ENCODE measurements at regions not wholly inside any gene's neighbourhood (a gene's known extent, or its start where the extent isn't known, plus 50 kb on each side); places are given as distances from the start of the nearest gene placed in this dataset.
A peak's percentile ranks its signal among the peaks of the same experiment; 100 is the strongest.

DNA sequence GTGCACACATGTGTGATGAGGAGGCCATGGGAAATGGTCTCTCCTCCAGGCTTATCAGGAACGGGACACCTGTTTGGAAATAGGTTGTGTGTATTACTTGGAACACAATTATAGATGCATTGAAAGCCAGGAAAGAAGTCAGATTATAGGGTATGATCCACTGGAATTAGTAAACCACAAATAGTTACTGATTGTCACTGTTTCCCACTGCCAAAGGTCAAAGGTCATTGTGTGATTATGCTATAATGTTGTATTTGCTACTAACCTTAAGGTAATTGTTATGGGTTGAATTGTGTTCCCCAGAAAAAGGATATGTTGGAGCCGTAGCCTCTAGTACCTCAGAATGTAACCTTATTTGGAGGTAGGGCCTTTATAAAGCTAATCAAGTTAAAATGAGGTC, 129.9 kb upstream of the FBXO33 start:
- Histone ChIP-seq H3K36me3 (no peaks in the 10 kb centered on the region), H3K27me3 (no peaks in the 10 kb centered on the region), H3K4me3 (no peak overlapping the region), H3K27ac (no peak overlapping the region), H3K9me3 (peaks cover 0 to 28% (median 16%) of the 10 kb centered on the region in 12 donors), H3K4me1 (no peaks in the 10 kb centered on the region)
- ATAC-seq (no peak), DNase-seq (no peak)
- WGBS, 4 donors: 77 to 82% (median 80%) methylated on average over 2 of the region's 2 CpGs
- TF ChIP-seq, protein P1, sequence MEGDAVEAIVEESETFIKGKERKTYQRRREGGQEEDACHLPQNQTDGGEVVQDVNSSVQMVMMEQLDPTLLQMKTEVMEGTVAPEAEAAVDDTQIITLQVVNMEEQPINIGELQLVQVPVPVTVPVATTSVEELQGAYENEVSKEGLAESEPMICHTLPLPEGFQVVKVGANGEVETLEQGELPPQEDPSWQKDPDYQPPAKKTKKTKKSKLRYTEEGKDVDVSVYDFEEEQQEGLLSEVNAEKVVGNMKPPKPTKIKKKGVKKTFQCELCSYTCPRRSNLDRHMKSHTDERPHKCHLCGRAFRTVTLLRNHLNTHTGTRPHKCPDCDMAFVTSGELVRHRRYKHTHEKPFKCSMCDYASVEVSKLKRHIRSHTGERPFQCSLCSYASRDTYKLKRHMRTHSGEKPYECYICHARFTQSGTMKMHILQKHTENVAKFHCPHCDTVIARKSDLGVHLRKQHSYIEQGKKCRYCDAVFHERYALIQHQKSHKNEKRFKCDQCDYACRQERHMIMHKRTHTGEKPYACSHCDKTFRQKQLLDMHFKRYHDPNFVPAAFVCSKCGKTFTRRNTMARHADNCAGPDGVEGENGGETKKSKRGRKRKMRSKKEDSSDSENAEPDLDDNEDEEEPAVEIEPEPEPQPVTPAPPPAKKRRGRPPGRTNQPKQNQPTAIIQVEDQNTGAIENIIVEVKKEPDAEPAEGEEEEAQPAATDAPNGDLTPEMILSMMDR (IDR thresholded peaks at IDR 0.05): no peak
- TF ChIP-seq POLR2A (IDR thresholded peaks at IDR 0.05): no peak
- intact Hi-C loops (cut with DNase I): no loop called here

DNA sequence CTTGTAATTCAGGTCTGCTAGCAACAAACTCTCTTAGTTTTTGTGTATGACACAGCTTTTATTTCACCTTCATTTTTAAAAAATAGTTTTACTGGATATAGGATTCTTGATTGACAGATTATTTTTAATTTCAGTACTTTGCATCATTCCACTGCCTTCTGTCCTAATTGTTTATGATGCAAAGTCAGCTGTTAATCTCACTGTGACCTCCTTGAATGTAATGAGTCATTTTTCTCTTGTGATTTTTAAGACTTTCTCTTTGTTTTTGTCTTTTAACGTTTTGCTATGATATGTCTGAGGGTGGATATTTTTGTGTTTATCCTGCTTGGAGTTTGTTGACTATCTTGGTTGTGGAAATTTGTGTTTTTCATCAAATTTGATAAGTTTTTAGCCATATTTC, 126.3 kb upstream of the FBXO33 start:
- no peaks in the 10 kb centered on the region for H3K36me3 ChIP-seq
- no peaks in the 10 kb centered on the region for H3K4me1 ChIP-seq
- DNase-seq (no peak), ATAC-seq (no peak)
- no peak for TF ChIP-seq POLR2A (IDR thresholded peaks at IDR 0.05)
- TF ChIP-seq, protein P1 (IDR thresholded peaks at IDR 0.05): no peak
- H3K4me3 ChIP-seq: no peak overlapping the region
- 63 to 71% (median 69%) methylated on average over 1 of the region's 1 CpG for WGBS, 4 donors
- peaks cover 0 to 38% (median 16%) of the 10 kb centered on the region in 12 donors for H3K9me3 ChIP-seq
- no peaks in the 10 kb centered on the region for H3K27me3 ChIP-seq
- no peak overlapping the region for H3K27ac ChIP-seq
- intact Hi-C loops (cut with DNase I): no loop called here

DNA sequence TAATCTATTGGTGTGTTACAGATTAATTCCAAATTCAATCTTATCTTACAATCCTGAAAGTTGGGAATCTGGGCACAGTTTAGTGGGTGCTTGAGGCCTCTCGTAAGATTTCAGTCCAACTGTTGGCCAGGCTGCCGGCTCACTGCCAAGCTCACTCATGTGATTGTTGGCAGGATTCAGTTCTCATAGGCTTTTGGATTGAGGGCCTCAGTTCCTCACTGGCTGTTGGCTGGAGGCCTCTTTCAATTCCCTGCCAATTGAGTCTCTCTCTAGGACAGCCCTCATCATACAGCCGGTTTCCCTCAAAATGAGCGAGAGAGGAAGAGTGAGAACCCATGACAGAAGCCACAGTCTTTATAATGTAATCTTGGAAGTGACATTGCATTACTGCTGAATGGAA, 123.5 kb upstream of the FBXO33 start:
- no peak overlapping the region for H3K27ac ChIP-seq
- intact Hi-C loops (cut with DNase I): no loop called here

DNA sequence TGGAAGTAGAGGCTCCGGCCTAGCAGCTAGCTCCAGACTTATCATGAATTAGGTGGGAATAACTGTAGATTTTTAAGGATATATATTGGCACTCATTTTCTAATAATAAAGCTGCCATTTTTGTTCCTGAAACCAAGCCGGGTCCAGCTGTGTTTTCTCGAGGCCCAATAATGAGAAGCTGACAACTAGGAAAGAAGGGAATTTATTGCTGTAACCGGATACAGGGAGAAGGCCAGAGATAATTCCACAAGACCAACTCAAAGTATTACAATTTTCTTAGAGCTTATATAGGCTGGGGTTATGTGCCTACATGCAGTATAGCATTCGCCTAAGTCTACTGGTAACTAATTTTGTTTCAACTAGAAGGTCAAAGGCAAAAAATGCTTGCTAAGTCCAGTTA, 122.3 kb upstream of the FBXO33 start:
- Histone ChIP-seq H3K36me3 (no peaks in the 10 kb centered on the region), H3K4me3 (no peak overlapping the region), H3K27ac (no peak overlapping the region), H3K9me3 (peaks cover 0 to 33% (median 15%) of the 10 kb centered on the region in 12 donors), H3K27me3 (no peaks in the 10 kb centered on the region), H3K4me1 (no peaks in the 10 kb centered on the region)
- WGBS, 4 donors: 76 to 84% (median 81%) methylated on average over 5 of the region's 5 CpGs
- ATAC-seq: no peak
- DNase-seq: no peak
- intact Hi-C loops (cut with DNase I): no loop called here
- TF ChIP-seq, protein P1 (IDR thresholded peaks at IDR 0.05): no peak
- no peak for TF ChIP-seq POLR2A (IDR thresholded peaks at IDR 0.05)

More for the DNA sequence above, 123.5 kb upstream of the FBXO33 start:
- H3K4me1 ChIP-seq: no peaks in the 10 kb centered on the region
- peaks cover 0 to 39% (median 16%) of the 10 kb centered on the region in 12 donors for H3K9me3 ChIP-seq
- whole genome bisulfite sequencing, 4 donors: 50 to 61% (median 57%) methylated on average over 4 of the region's 4 CpGs
- ATAC-seq: no peak
- H3K36me3 ChIP-seq: no peaks in the 10 kb centered on the region
- DNase-seq: peak in 2 of 5 donors; percentile 8 to 32
- no peaks in the 10 kb centered on the region for H3K27me3 ChIP-seq
- H3K4me3 ChIP-seq: no peak overlapping the region
- TF ChIP-seq POLR2A (IDR thresholded peaks at IDR 0.05): no peak
- TF ChIP-seq, protein P1 (IDR thresholded peaks at IDR 0.05): no peak
